Kidney (tissue), 13 donors: ENCODE measurements at regions not wholly inside any gene's neighbourhood (a gene's known extent, or its start where the extent isn't known, plus 50 kb on each side); places are given as distances from the start of the nearest gene placed in this dataset.

Source experiments
- DNase-seq, 5 donors: peaks; one replicate each; pipeline ENCODE4 v3.0.0-alpha.2; 2013 to 2020
- FAIRE-seq: peaks from 2 replicates; lab custom pipeline; 2012; peaks lifted over from hg19 to GRCh38; lab: Jason Lieb, UNC
- H3K27ac ChIP-seq, 2 donors: one replicate each; pipeline ENCODE4 v1.7.0; 2013; ENCODE audit warnings: low read depth in 2 of 2, low read length in 2 of 2, inconsistent platforms in 1 of 2
- H3K27me3 ChIP-seq: one replicate; pipeline ENCODE4 v1.7.1; 2013; ENCODE audit warnings: low read length, inconsistent platforms; ENCODE audit not compliant: control insufficient read depth, insufficient read depth
- H3K36me3 ChIP-seq, 3 donors: one replicate each; pipeline versions ENCODE4 v1.7.0 to v1.7.1; 2013; ENCODE audit warnings: low read length in 3 of 3, control low read depth in 1 of 3, inconsistent platforms in 1 of 3; ENCODE audit not compliant: insufficient read depth in 3 of 3, control insufficient read depth in 2 of 3
- H3K4me1 ChIP-seq, 3 donors: one replicate each; pipeline versions ENCODE4 v1.7.0 to v1.7.1; 2013; ENCODE audit warnings: low read length in 3 of 3, inconsistent platforms in 1 of 3, low read depth in 1 of 3; ENCODE audit not compliant: control insufficient read depth in 2 of 3, insufficient read depth in 2 of 3
- H3K4me3 ChIP-seq, 3 donors: one replicate each; pipeline versions ENCODE4 v1.7.0 to v1.8.1; 2013; ENCODE audit warnings: low read length in 3 of 3, control low read depth in 1 of 3, inconsistent platforms in 1 of 3
- H3K9ac ChIP-seq, 3 donors: one replicate each; pipeline versions ENCODE4 v1.7.0 to v1.7.1; 2013; ENCODE audit warnings: low read length in 3 of 3, control low read depth in 1 of 3, inconsistent platforms in 1 of 3
- H3K9me3 ChIP-seq, 3 donors: one replicate each; pipeline versions ENCODE4 v1.7.0 to v1.7.1; 2013; ENCODE audit warnings: low read length in 3 of 3, control low read depth in 1 of 3, inconsistent platforms in 1 of 3; ENCODE audit not compliant: control insufficient read depth in 2 of 3, insufficient read depth in 1 of 3
- intact Hi-C: fragments of 100-400 bp; cut with DNase I; formaldehyde crosslinking; loops from one replicate; pipeline ENCODE4 v1.11.1; 2022
- TF ChIP-seq, protein P1 (sequence below): IDR thresholded peaks from 3 replicates; pipeline ENCODE4 v1.5.1; 2012; ENCODE audit warnings: mild to moderate bottlenecking, moderate library complexity, borderline replicate concordance; ENCODE audit not compliant: insufficient read depth; ENCODE audit errors: extremely low read depth
- donor health status: control.
- donor health status: control.
- donor health status: control.
- donor health status: control.
- donor health status: control.
- donor health status: DM: yes; HTN: yes; CAD: no.
- donor health status: Normal renal cell carcinoma (clear cell type).

DNA sequence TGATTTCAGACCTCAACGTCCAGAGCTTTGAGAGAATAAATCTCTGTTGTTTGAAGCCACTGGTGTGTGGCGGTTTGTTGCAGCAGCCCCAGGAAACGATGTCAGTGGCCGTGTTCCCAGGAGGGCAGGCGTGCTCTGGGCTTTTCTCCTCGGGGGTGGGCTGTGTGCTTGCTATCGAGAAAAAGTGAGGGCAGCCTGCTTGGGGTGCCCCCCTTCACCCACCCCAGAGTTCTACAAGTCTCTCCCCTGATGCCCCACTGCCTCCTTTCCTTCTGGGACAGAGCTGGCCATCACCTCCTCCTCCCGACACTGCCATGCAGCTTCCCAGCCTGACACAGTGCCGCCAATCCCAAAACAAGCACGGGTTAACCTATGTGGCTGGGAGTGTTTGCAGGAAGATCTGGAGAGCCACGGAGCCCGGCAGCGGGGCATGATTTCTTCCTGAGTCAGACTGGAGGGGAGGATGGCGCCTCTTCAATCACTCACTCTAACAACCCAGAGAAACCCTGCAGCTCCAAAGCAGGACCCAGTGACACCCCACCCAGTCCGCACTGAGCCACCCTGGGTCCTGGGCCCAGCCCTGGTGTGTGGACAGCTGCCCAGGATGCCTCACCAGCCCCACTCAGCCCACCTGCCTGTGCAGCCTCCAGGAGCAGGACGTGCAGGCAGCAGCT lies 213.7 kb upstream of the RAB6C start:
- H3K27ac ChIP-seq: no peak overlapping the region
- H3K9ac ChIP-seq: no peak overlapping the region
- intact Hi-C loops: no loop called here
- no peak overlapping the region for H3K4me3 ChIP-seq
- H3K27me3 ChIP-seq: no peaks in the 10 kb centered on the region
- H3K36me3 ChIP-seq: no peaks in the 10 kb centered on the region
- DNase-seq (peak in 4 of 5 donors; percentile 49 to 70 (median 61)), FAIRE-seq (no peak)
- no peaks in the 10 kb centered on the region for H3K4me1 ChIP-seq
- TF ChIP-seq, protein P1, sequence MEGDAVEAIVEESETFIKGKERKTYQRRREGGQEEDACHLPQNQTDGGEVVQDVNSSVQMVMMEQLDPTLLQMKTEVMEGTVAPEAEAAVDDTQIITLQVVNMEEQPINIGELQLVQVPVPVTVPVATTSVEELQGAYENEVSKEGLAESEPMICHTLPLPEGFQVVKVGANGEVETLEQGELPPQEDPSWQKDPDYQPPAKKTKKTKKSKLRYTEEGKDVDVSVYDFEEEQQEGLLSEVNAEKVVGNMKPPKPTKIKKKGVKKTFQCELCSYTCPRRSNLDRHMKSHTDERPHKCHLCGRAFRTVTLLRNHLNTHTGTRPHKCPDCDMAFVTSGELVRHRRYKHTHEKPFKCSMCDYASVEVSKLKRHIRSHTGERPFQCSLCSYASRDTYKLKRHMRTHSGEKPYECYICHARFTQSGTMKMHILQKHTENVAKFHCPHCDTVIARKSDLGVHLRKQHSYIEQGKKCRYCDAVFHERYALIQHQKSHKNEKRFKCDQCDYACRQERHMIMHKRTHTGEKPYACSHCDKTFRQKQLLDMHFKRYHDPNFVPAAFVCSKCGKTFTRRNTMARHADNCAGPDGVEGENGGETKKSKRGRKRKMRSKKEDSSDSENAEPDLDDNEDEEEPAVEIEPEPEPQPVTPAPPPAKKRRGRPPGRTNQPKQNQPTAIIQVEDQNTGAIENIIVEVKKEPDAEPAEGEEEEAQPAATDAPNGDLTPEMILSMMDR: no peak
- H3K9me3 ChIP-seq: no peaks in the 10 kb centered on the region

DNA sequence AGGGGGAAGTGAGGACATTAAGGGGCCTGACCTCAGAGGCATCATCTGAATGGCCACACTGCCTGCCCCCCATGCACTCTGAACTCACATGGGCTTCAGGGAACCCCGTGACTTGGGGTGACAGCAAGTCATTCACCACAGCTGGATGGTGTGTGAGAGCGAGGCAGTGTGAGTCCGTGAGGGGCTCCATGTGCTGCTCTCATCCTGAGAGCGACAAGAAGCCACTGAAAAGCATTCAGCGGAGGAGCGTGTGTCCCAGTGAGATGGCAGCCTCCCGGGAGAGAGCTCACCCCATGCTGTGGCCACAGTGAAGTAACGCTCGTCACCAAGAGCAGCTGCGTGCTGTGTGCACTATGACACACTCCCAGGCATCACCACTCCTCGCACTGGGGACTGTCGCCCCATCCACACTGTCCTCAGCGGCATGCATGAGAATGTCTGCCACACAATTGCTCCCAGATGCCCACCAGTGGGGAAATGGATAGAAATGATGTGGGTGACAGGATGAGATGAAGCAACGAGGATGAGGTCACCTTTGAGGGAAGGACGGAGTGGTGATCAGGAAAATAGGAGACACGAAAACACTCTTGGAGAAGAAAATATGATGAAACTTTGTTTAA lies 213.0 kb upstream of the RAB6C start:
- DNase-seq: no peak
- TF ChIP-seq, protein P1: no peak
- Histone ChIP-seq H3K9me3 (no peaks in the 10 kb centered on the region), H3K4me3 (no peak overlapping the region), H3K27ac (no peak overlapping the region), H3K36me3 (no peaks in the 10 kb centered on the region), H3K4me1 (no peaks in the 10 kb centered on the region), H3K27me3 (no peaks in the 10 kb centered on the region), H3K9ac (no peak overlapping the region)
- intact Hi-C loops: no loop called here
- FAIRE-seq: no peak

DNA sequence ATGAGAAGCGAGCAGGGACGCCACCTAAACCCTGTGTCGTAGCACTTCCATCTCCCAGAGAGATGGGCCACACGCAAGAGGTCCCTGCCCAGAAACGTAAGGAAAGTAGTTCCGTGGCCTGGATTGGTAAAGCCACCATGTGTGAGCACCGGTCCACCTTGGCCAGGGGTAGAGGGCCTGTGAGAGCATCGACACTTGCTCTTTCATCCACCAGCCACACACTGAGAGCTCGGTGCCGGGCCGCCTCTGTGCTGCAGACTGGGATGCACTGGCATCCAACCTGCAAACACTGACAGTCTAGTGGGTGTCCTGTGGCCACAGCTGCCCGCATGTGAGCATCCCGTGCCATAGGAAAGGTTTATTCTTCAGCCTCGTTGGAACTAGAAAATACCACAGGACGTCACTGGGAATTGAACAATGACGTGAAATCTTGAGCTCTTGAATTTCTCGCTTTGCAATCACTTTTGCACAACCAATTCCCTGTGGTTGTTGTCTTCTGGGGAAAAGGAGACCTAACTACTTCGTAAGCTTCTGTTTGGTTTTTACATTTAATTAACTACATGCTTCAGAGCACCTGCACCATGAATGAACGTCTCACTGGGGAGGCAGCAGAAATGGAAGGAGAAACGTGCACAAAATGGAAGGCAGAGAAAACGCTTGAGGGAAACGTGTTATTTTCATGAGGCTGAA lies 212.0 kb upstream of the RAB6C start:
- no peak for FAIRE-seq
- Histone ChIP-seq H3K9me3 (no peaks in the 10 kb centered on the region), H3K9ac (no peak overlapping the region), H3K27ac (no peak overlapping the region), H3K27me3 (no peaks in the 10 kb centered on the region), H3K4me1 (no peaks in the 10 kb centered on the region), H3K36me3 (no peaks in the 10 kb centered on the region), H3K4me3 (no peak overlapping the region)
- DNase-seq: no peak
- intact Hi-C loops: no loop called here
- TF ChIP-seq, protein P1: no peak
